Amniotic stem cell (primary cell): ENCODE measurements at regions not wholly inside any gene's neighbourhood (a gene's known extent, or its start where the extent isn't known, plus 50 kb on each side); places are given as distances from the start of the nearest gene placed in this dataset.
"Not testable (repeated sequence)": the region's sequence is repeated elsewhere in the genome, so short reads cannot be mapped to it uniquely, and the experiment has no call there.

Experiments
- DNase-seq: peaks from one replicate; lab custom pipeline; 2025; lab: John Stamatoyannopoulos, UW

- DNase-seq: no peak
Observed at GRCh38 chr14:101248840-101249675, 312.2 kb upstream of the DIO3 start.

GRCh38 chr14:101249676-101250036, 311.6 kb upstream of the DIO3 start:
- no peak for DNase-seq

- no peak for DNase-seq
Observed at GRCh38 chr14:101250336-101250947, 310.9 kb upstream of the DIO3 start.

- no peak for DNase-seq
Observed at GRCh38 chr14:101250948-101251811, 310.1 kb upstream of the DIO3 start.

GRCh38 chr14:101251812-101252442, 309.4 kb upstream of the DIO3 start:
- DNase-seq: no peak

GRCh38 chr14:101252443-101253214, 308.7 kb upstream of the DIO3 start:
- no peak for DNase-seq

- DNase-seq: no peak
Observed at GRCh38 chr14:101253948-101254347, 307.3 kb upstream of the DIO3 start.

GRCh38 chr14:101254805-101255764, 306.2 kb upstream of the DIO3 start:
- no peak for DNase-seq

GRCh38 chr14:101255765-101256125, 305.6 kb upstream of the DIO3 start:
- no peak for DNase-seq

GRCh38 chr14:101256266-101256665, 305.0 kb upstream of the DIO3 start:
- no peak for DNase-seq

- no peak for DNase-seq
Observed at GRCh38 chr14:101257551-101257950, 303.7 kb upstream of the DIO3 start.

- DNase-seq: no peak
Observed at GRCh38 chr14:101259748-101260147, 301.5 kb upstream of the DIO3 start.

GRCh38 chr14:101266441-101266840, 294.9 kb upstream of the DIO3 start:
- DNase-seq: not testable (repeated sequence)

GRCh38 chr14:101273091-101273490, 288.2 kb upstream of the DIO3 start:
- DNase-seq: no peak

- DNase-seq: no peak
Observed at GRCh38 chr14:101276309-101277091, 284.8 kb upstream of the DIO3 start.

- DNase-seq: no peak
Observed at GRCh38 chr14:101282418-101282817, 278.9 kb upstream of the DIO3 start.

GRCh38 chr14:101284711-101285110, 276.6 kb upstream of the DIO3 start:
- no peak for DNase-seq

- DNase-seq: no peak
Observed at GRCh38 chr14:101286271-101287018, 274.9 kb upstream of the DIO3 start.
